WTC11 (cell line): ENCODE measurements at regions not wholly inside any gene's neighbourhood (a gene's known extent, or its start where the extent isn't known, plus 50 kb on each side); places are given as distances from the start of the nearest gene placed in this dataset.

ENCODE experiments used
- ATAC-seq: fragments of 200-7000 bp; cut with Tn5 transposase; 2 replicates; pipeline ENCODE4 v1.10.0; 2021; ENCODE audit warnings: mild to moderate bottlenecking, moderate library complexity
- CTCF ChIA-PET: fragments of 300-600 bp; sonication (Branson Sonifier 250); formaldehyde crosslinking; loops from one replicate; lab custom pipeline; 2021; ENCODE audit warnings: antibody characterized with exemption; lab: Charles Lee
- POLR2A ChIA-PET: fragments of 350-600 bp; sonication (Branson Sonifier 250); formaldehyde crosslinking; loops from one replicate; lab custom pipeline; 2021; ENCODE audit warnings: antibody characterized with exemption; lab: Charles Lee
- DNase-seq: peaks from one replicate; pipeline ENCODE4 v3.0.0; 2021; ENCODE audit warnings: low spot score
- H3K27ac Mint-ChIP-seq: 2 replicates; pipeline ENCODE4 v1.8.0; 2021; ENCODE audit warnings: mixed read lengths
- H3K27me3 Mint-ChIP-seq: 2 replicates; pipeline ENCODE4 v1.8.0; 2021; ENCODE audit warnings: low read depth, mild to moderate bottlenecking, moderate library complexity, mixed read lengths
- H3K36me3 Mint-ChIP-seq: 2 replicates; pipeline ENCODE4 v1.8.0; 2021; ENCODE audit warnings: mixed read lengths
- H3K4me1 Mint-ChIP-seq: 2 replicates; pipeline ENCODE4 v1.8.0; 2022; ENCODE audit warnings: mixed read lengths
- H3K4me3 Mint-ChIP-seq: 2 replicates; pipeline ENCODE4 v1.8.0; 2021; ENCODE audit warnings: mild to moderate bottlenecking, moderate library complexity, mixed read lengths
- H3K9me3 Mint-ChIP-seq: 2 replicates; pipeline ENCODE4 v1.8.0; 2021; ENCODE audit warnings: mixed read lengths
- ARID4B ChIP-seq: sonication (generic); formaldehyde crosslinking; IDR thresholded peaks from 2 replicates; pipeline ENCODE4 v1.8.0; 2023; ENCODE audit warnings: missing genetic modification reagents, mild to moderate bottlenecking, borderline replicate concordance
- ATF6 ChIP-seq: sonication (generic); formaldehyde crosslinking; IDR thresholded peaks from 2 replicates; pipeline ENCODE4 v1.8.1; 2023; ENCODE audit warnings: mild to moderate bottlenecking, missing genetic modification reagents
- IRF2 ChIP-seq: sonication (generic); formaldehyde crosslinking; IDR thresholded peaks from 2 replicates; pipeline ENCODE4 v1.8.0; 2022; ENCODE audit warnings: low read depth, missing genetic modification reagents, borderline replicate concordance
- JAZF1 ChIP-seq: fragments of 250-450 bp; sonication (Bioruptor Pico); IDR thresholded peaks from 2 replicates; pipeline ENCODE4 v1.9.0; 2021; ENCODE audit warnings: moderate library complexity, mild to moderate bottlenecking, inconsistent platforms
- KAT7 ChIP-seq: sonication (generic); formaldehyde crosslinking; IDR thresholded peaks from 2 replicates; pipeline ENCODE4 v1.8.1; 2023; ENCODE audit warnings: missing genetic modification reagents, mild to moderate bottlenecking, borderline replicate concordance
- NFE2L1 ChIP-seq: sonication (generic); formaldehyde crosslinking; IDR thresholded peaks from 2 replicates; pipeline ENCODE4 v1.8.1; 2023; ENCODE audit warnings: missing genetic modification reagents
- NR3C1 ChIP-seq: sonication (generic); formaldehyde crosslinking; conservative IDR thresholded peaks from 2 replicates; pipeline ENCODE4 v1.8.1; 2023; ENCODE audit warnings: low read depth, mild to moderate bottlenecking, missing genetic modification reagents
- SP1 ChIP-seq: sonication (generic); formaldehyde crosslinking; conservative IDR thresholded peaks from 2 replicates; pipeline ENCODE4 v1.8.1; 2022; ENCODE audit warnings: missing genetic modification reagents
- TP53 ChIP-seq: sonication (generic); formaldehyde crosslinking; IDR thresholded peaks from 2 replicates; pipeline ENCODE4 v1.8.1; 2023; ENCODE audit warnings: mild to moderate bottlenecking, missing genetic modification reagents
- ZNF121 ChIP-seq: sonication (generic); formaldehyde crosslinking; IDR thresholded peaks from 2 replicates; pipeline ENCODE4 v1.8.0; 2023; ENCODE audit warnings: missing genetic modification reagents
- ZNF281 ChIP-seq: sonication (generic); formaldehyde crosslinking; IDR thresholded peaks from 2 replicates; pipeline ENCODE4 v1.8.0; 2023; ENCODE audit warnings: mild to moderate bottlenecking, missing genetic modification reagents
- ZSCAN18 ChIP-seq: fragments of 250-450 bp; sonication (Bioruptor Pico); IDR thresholded peaks from 2 replicates; pipeline ENCODE4 v2.1.2; 2022; ENCODE audit warnings: mild to moderate bottlenecking, moderate library complexity
- TF ChIP-seq, protein P1 (sequence below): sonication (generic); formaldehyde crosslinking; IDR thresholded peaks from 2 replicates; pipeline ENCODE4 v1.8.0; 2022; ENCODE audit warnings: mild to moderate bottlenecking, missing genetic modification reagents
- TF ChIP-seq, protein P2 (sequence below): sonication (generic); formaldehyde crosslinking; IDR thresholded peaks from 2 replicates; pipeline ENCODE4 v1.8.1; 2023; ENCODE audit warnings: mild to moderate bottlenecking, missing genetic modification reagents, moderate library complexity
- TF ChIP-seq, protein P3 (sequence below): sonication (generic); formaldehyde crosslinking; IDR thresholded peaks from 2 replicates; pipeline ENCODE4 v1.8.1; 2022; ENCODE audit warnings: low read depth, missing genetic modification reagents, borderline replicate concordance

DNA sequence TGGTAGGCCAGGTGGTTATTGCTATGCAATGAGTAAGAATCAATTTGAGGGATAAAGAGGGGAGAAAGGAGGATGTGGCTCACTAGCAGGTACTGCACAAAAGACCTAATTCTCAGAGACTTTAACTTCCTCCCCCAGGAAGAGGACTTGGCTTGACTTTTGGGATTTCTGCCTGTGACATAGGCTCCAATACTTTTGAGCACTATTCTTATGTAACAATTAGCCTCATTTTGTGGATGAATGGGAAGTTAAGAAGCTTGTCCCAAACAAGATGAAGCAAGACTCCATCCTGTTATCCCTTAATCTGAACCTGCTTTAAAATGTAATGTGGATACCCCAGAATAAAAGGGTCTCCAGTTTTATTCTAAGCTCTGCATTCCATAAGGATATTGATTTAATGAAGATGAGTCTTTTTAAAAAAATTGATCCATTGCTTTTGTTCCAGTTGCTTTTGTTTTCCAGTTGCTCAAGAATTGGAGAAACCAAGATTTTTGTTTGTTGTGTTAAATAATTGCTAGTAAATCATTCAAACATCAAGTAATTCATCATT lies 218.5 kb downstream of the SNX13 start (continued):
- TF ChIP-seq, protein P1, sequence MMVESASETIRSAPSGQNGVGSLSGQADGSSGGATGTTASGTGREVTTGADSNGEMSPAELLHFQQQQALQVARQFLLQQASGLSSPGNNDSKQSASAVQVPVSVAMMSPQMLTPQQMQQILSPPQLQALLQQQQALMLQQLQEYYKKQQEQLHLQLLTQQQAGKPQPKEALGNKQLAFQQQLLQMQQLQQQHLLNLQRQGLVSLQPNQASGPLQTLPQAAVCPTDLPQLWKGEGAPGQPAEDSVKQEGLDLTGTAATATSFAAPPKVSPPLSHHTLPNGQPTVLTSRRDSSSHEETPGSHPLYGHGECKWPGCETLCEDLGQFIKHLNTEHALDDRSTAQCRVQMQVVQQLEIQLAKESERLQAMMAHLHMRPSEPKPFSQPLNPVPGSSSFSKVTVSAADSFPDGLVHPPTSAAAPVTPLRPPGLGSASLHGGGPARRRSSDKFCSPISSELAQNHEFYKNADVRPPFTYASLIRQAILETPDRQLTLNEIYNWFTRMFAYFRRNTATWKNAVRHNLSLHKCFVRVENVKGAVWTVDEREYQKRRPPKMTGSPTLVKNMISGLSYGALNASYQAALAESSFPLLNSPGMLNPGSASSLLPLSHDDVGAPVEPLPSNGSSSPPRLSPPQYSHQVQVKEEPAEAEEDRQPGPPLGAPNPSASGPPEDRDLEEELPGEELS (CRISPR knock-in tag), result no peak

DNA sequence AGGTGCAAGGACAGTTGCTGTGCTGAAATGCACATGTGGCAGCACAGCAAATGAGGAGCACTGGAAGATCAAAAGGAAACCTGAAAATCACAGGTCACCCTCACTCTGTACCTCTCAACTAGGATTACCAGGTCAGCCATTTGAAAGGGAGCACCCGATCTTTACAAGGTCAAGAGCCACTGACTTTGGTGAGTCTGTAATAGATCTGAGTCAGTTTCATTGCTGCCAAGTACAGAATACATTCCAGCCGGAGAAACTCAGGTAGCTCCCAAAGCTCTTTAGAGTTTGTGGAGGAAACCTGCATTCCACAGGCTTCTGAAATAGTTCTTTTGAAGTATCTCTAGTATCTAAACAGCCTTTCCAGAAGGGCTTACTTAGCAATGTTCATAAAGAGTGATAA lies 217.5 kb downstream of the SNX13 start:
- ChIA-PET CTCF (interaction anchor here (1.0 kb wide), 1 partner anchor 47 kb away, joined by 3 read pairs; no protein-coding TSS in a partner anchor), POLR2A (no interaction called here)
- no peak overlapping the region for H3K27ac Mint-ChIP-seq
- H3K9me3 Mint-ChIP-seq, result no peaks in the 10 kb centered on the region
- H3K4me1 Mint-ChIP-seq, result peaks cover 17% of the 10 kb centered on the region
- no peaks in the 10 kb centered on the region for H3K27me3 Mint-ChIP-seq
- H3K36me3 Mint-ChIP-seq, result no peaks in the 10 kb centered on the region
- ATAC-seq, result peak; percentile 24; the same call in 1 of the 2 replicates
- TF ChIP-seq JAZF1 (no peak), ZNF121 (CRISPR knock-in tag) (no peak), IRF2 (CRISPR knock-in tag) (no peak), SP1 (CRISPR knock-in tag) (no peak), ZSCAN18 (no peak), TP53 (no peak), ATF6 (CRISPR knock-in tag) (no peak), KAT7 (no peak), NR3C1 (no peak), NFE2L1 (CRISPR knock-in tag) (no peak)
- TF ChIP-seq, protein P2, sequence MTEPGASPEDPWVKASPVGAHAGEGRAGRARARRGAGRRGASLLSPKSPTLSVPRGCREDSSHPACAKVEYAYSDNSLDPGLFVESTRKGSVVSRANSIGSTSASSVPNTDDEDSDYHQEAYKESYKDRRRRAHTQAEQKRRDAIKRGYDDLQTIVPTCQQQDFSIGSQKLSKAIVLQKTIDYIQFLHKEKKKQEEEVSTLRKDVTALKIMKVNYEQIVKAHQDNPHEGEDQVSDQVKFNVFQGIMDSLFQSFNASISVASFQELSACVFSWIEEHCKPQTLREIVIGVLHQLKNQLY, result no peak
- H3K4me3 Mint-ChIP-seq, result no peak overlapping the region
- DNase-seq, result no peak

DNA sequence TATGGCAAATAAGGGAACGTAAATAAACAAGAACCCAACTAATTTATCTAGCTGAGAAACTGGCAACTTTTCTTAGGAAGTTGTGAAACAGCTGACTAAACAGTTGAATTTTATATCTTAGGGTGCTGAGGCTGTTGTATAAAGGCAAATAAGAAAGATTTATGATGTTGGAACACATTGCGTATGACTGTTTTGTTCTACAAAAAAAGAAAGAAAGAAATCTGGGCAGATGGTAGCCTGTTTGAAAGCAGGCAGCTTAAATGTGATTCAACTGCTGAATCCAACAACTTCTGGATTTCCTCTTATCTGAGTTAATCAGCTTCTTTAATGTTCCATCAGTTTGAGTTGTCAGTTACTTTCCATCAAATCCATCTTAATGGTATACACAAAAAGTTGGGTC lies 214.5 kb downstream of the SNX13 start:
- Mint-ChIP-seq H3K4me1 (peaks cover 15% of the 10 kb centered on the region), H3K27ac (no peak overlapping the region), H3K36me3 (no peaks in the 10 kb centered on the region), H3K4me3 (no peak overlapping the region), H3K27me3 (no peaks in the 10 kb centered on the region), H3K9me3 (no peaks in the 10 kb centered on the region)
- ATAC-seq (no peak), DNase-seq (no peak)
- ChIA-PET POLR2A (no interaction called here), CTCF (no interaction called here)
- TF ChIP-seq SP1 (CRISPR knock-in tag) (no peak), ARID4B (CRISPR knock-in tag) (no peak), ZNF281 (no peak)
- TF ChIP-seq, protein P3, sequence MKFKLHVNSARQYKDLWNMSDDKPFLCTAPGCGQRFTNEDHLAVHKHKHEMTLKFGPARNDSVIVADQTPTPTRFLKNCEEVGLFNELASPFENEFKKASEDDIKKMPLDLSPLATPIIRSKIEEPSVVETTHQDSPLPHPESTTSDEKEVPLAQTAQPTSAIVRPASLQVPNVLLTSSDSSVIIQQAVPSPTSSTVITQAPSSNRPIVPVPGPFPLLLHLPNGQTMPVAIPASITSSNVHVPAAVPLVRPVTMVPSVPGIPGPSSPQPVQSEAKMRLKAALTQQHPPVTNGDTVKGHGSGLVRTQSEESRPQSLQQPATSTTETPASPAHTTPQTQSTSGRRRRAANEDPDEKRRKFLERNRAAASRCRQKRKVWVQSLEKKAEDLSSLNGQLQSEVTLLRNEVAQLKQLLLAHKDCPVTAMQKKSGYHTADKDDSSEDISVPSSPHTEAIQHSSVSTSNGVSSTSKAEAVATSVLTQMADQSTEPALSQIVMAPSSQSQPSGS (CRISPR knock-in tag), result no peak
